AG04449 (cell line): ENCODE measurements at regions not wholly inside any gene's neighbourhood (a gene's known extent, or its start where the extent isn't known, plus 50 kb on each side); places are given as distances from the start of the nearest gene placed in this dataset.

Experiments
- CTCF ChIA-PET: fragments of 350-600 bp; formaldehyde crosslinking; extraction: SDS; loops from one replicate; lab custom pipeline; 2021; ENCODE audit warnings: antibody characterized with exemption; lab: Yijun Ruan, JAX
- POLR2A ChIA-PET: fragments of 400-600, 350-600 bp; formaldehyde crosslinking; extraction: SDS; loops from one replicate; lab custom pipeline; 2020; ENCODE audit warnings: antibody characterized with exemption, inconsistent platforms; lab: Yijun Ruan, JAX
- DNase-seq: peaks from one replicate; pipeline ENCODE4 v3.0.0-alpha.2; 2010; ENCODE audit warnings: low read depth, low spot score
- H3K4me3 ChIP-seq: 2 replicates; pipeline ENCODE4 v1.5.1; 2011; ENCODE audit warnings: low read depth, mild to moderate bottlenecking, control low read depth, low read length
- CTCF ChIP-seq: IDR thresholded peaks from one replicate; pipeline ENCODE4 v1.5.1; 2011; ENCODE audit warnings: mild to moderate bottlenecking, moderate library complexity, low read length, control low read depth, inconsistent platforms; ENCODE audit not compliant: insufficient read depth; ENCODE audit errors: missing control alignments

GRCh38 chr5:117713585-117714198 lies 1139.1 kb upstream of the SEMA6A start:
- no peak for DNase-seq
- H3K4me3 ChIP-seq = no peak overlapping the region
- CTCF ChIA-PET = no interaction called here
- no peak for TF ChIP-seq CTCF
- POLR2A ChIA-PET = no interaction called here

- CTCF ChIA-PET = no interaction called here
- POLR2A ChIA-PET = no interaction called here
- no peak overlapping the region for H3K4me3 ChIP-seq
- DNase-seq = no peak
- TF ChIP-seq CTCF = no peak
Observed at GRCh38 chr5:117701062-117701461, 1126.4 kb upstream of the SEMA6A start.

GRCh38 chr5:117692606-117693005 lies 1118.0 kb upstream of the SEMA6A start:
- TF ChIP-seq CTCF = no peak
- ChIA-PET POLR2A (no interaction called here), CTCF (no interaction called here)
- DNase-seq = no peak
- H3K4me3 ChIP-seq = no peak overlapping the region

- TF ChIP-seq CTCF = no peak
- no peak for DNase-seq
- ChIA-PET POLR2A (no interaction called here), CTCF (no interaction called here)
- H3K4me3 ChIP-seq = no peak overlapping the region
Observed at GRCh38 chr5:117691081-117691870, 1116.7 kb upstream of the SEMA6A start.

- DNase-seq = no peak
- POLR2A ChIA-PET = no interaction called here
- no peak overlapping the region for H3K4me3 ChIP-seq
- no peak for TF ChIP-seq CTCF
- CTCF ChIA-PET = no interaction called here
Observed at GRCh38 chr5:117690612-117691011, 1116.0 kb upstream of the SEMA6A start.

- ChIA-PET POLR2A (no interaction called here), CTCF (no interaction called here)
Observed at GRCh38 chr5:117686926-117687325, 1112.3 kb upstream of the SEMA6A start.

More at GRCh38 chr5:117686926-117687325, 1112.3 kb upstream of the SEMA6A start:
- no peak overlapping the region for H3K4me3 ChIP-seq
- no peak for TF ChIP-seq CTCF
- no peak for DNase-seq
